Osteoblast (primary cell): ENCODE measurements at regions not wholly inside any gene's neighbourhood (a gene's known extent, or its start where the extent isn't known, plus 50 kb on each side); places are given as distances from the start of the nearest gene placed in this dataset.

ENCODE experiments used
- DNase-seq: peaks from one replicate; pipeline ENCODE4 v3.0.0; 2011; ENCODE audit warnings: low spot score, mixed read lengths; ENCODE audit not compliant: insufficient read length; ENCODE audit errors: missing footprints
- H2AFZ ChIP-seq: 2 replicates; pipeline ENCODE4 v1.6.0; 2011; ENCODE audit warnings: mild to moderate bottlenecking, low read length
- H3K27ac ChIP-seq: 2 replicates; pipeline ENCODE4 v1.5.1; 2011; ENCODE audit warnings: mild to moderate bottlenecking, low read depth, low read length, moderate library complexity
- H3K27me3 ChIP-seq: 2 replicates; pipeline ENCODE4 v1.6.0; 2012; ENCODE audit warnings: mild to moderate bottlenecking, control low read depth, inconsistent platforms, low read length, moderate library complexity; ENCODE audit not compliant: insufficient read depth
- H3K36me3 ChIP-seq: 2 replicates; pipeline ENCODE4 v1.5.1; 2011; ENCODE audit warnings: mild to moderate bottlenecking, low read length, control low read depth, moderate library complexity; ENCODE audit not compliant: insufficient read depth
- H3K4me1 ChIP-seq: 2 replicates; pipeline ENCODE4 v1.5.1; 2011; ENCODE audit warnings: mild to moderate bottlenecking, low read length, control low read depth, moderate library complexity; ENCODE audit not compliant: insufficient read depth
- H3K4me2 ChIP-seq: 2 replicates; pipeline ENCODE4 v1.6.0; 2011; ENCODE audit warnings: mild to moderate bottlenecking, low read length; ENCODE audit not compliant: insufficient read depth
- H3K4me3 ChIP-seq: fragments of 200-600 bp; sonication (generic); 3 replicates; pipeline ENCODE4 v1.5.1; 2012; ENCODE audit warnings: mild to moderate bottlenecking, low read length, inconsistent platforms; ENCODE audit not compliant: insufficient read depth
- H3K79me2 ChIP-seq: 2 replicates; pipeline ENCODE4 v1.6.0; 2012; ENCODE audit warnings: mild to moderate bottlenecking, low read length, control low read depth, inconsistent platforms; ENCODE audit not compliant: insufficient read depth
- H3K9me3 ChIP-seq: 2 replicates; pipeline ENCODE4 v1.5.1; 2011; ENCODE audit warnings: low read depth, low read length, control low read depth
- H4K20me1 ChIP-seq: 2 replicates; pipeline ENCODE4 v1.6.0; 2012; ENCODE audit warnings: mild to moderate bottlenecking, low read length, control low read depth; ENCODE audit not compliant: insufficient read depth
- TF ChIP-seq, protein P1 (sequence below): IDR thresholded peaks from 2 replicates; pipeline ENCODE4 v1.5.1; 2011; ENCODE audit warnings: mild to moderate bottlenecking, low read depth, low read length, moderate library complexity; ENCODE audit errors: extremely low read depth

DNA sequence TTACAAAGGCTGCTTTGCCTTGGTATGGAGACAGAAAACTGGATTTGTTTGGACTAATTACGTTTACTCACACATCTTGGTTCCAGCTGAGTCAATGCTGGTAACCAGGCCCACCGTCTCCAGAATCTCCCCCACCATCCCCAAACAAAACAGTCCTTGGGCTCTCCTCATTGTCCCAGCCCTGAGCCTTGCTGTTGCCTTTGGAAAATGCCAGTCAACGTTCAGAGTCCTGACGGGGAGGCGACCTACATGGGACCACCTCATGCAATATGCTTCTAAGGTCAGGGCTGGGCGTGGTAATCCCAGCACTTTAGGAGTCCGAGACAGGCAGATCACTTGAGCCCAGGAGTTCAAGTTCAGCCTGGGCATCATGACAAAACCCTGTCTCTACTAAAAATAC is 85.2 kb upstream of the IQSEC1 start:
- Histone ChIP-seq H3K9me3 (peaks cover 2% of the 10 kb centered on the region), H4K20me1 (no peaks in the 10 kb centered on the region), H3K4me2 (no peak overlapping the region), H3K27me3 (no peaks in the 10 kb centered on the region), H3K36me3 (no peaks in the 10 kb centered on the region), H2AFZ (no peak overlapping the region), H3K4me1 (no peaks in the 10 kb centered on the region), H3K79me2 (no peaks in the 10 kb centered on the region), H3K27ac (no peak overlapping the region), H3K4me3 (no peak overlapping the region)
- TF ChIP-seq, protein P1, sequence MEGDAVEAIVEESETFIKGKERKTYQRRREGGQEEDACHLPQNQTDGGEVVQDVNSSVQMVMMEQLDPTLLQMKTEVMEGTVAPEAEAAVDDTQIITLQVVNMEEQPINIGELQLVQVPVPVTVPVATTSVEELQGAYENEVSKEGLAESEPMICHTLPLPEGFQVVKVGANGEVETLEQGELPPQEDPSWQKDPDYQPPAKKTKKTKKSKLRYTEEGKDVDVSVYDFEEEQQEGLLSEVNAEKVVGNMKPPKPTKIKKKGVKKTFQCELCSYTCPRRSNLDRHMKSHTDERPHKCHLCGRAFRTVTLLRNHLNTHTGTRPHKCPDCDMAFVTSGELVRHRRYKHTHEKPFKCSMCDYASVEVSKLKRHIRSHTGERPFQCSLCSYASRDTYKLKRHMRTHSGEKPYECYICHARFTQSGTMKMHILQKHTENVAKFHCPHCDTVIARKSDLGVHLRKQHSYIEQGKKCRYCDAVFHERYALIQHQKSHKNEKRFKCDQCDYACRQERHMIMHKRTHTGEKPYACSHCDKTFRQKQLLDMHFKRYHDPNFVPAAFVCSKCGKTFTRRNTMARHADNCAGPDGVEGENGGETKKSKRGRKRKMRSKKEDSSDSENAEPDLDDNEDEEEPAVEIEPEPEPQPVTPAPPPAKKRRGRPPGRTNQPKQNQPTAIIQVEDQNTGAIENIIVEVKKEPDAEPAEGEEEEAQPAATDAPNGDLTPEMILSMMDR: no peak
- DNase-seq: no peak

DNA sequence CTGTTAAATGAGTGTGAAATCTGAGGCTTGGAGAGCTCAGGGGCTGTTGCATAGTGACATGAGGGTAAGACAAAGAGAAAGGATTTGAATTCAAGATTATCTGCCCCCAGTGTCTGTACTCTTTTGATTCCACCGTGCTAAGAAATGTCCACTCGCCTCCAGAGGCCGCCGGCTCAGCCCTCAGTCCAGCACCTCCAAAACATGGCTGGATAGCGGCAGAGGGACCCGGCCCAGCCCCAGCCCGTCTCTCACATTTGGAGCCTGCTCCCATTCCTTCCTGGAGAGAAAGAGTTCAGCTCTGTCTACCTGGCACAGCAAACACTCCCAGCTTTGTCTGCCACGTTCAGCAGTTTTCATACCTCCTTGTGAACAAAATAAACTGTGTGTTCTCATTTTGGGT is 84.8 kb upstream of the IQSEC1 start:
- no peaks in the 10 kb centered on the region for H3K4me1 ChIP-seq

DNA sequence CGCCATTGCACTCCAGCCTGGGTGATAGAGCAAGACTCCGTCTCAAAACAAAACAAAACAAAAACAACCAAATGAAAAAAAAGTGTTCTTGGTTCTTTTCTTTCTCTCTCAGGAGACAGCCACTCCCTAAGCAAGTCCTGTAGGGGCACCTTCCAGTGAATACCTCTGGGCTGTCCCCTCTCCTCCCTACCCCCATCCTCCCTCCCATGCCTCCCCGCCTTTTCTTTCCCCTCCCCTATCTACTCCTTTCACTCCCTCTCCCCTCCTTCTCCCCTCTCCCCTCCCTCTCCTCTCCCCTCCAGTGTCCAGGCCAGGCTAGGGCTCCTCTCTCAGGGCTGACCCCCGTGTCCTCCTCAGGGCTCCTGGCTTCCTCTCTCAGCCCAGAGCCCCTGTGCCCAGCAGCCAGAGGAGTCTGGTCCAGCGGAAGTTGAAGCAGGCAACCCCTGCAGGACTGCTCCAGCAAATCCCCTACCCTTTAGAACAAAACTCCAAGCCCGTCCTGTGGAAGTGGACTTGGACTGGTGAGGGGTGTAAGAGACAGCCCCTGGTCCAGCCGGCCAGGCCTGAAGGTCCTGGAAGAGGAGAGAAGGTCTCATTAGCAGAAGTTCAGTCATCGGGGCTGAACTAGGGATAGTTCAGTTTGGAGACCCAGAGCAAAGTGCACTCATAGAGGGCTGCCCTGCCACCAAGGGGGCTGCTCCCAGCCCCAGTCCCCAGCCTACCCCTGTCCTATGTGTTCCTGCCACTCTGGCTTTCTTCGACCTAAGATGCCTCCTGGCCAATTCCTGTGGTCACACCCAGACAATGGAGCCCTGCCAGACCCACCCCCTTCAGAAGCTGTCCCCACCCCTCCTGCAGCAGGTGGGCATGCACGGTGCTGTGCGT is 79.8 kb upstream of the IQSEC1 start:
- no peaks in the 10 kb centered on the region for H3K4me1 ChIP-seq
- DNase-seq: peak; percentile 59
- no peak overlapping the region for H3K27ac ChIP-seq
- H2AFZ ChIP-seq: no peak overlapping the region
- no peak overlapping the region for H3K4me3 ChIP-seq
- no peaks in the 10 kb centered on the region for H3K36me3 ChIP-seq
- H3K9me3 ChIP-seq: peaks cover 2% of the 10 kb centered on the region
- H3K79me2 ChIP-seq: no peaks in the 10 kb centered on the region
- H4K20me1 ChIP-seq: no peaks in the 10 kb centered on the region
- no peaks in the 10 kb centered on the region for H3K27me3 ChIP-seq
- no peak overlapping the region for H3K4me2 ChIP-seq
- TF ChIP-seq, protein P1: no peak

More for the DNA sequence above, 84.8 kb upstream of the IQSEC1 start:
- Histone ChIP-seq H3K79me2 (no peaks in the 10 kb centered on the region), H3K36me3 (no peaks in the 10 kb centered on the region), H3K4me3 (no peak overlapping the region), H3K4me2 (no peak overlapping the region), H3K9me3 (peaks cover 2% of the 10 kb centered on the region), H2AFZ (no peak overlapping the region), H4K20me1 (no peaks in the 10 kb centered on the region), H3K27me3 (no peaks in the 10 kb centered on the region), H3K27ac (no peak overlapping the region)
- TF ChIP-seq, protein P1: no peak
- no peak for DNase-seq

DNA sequence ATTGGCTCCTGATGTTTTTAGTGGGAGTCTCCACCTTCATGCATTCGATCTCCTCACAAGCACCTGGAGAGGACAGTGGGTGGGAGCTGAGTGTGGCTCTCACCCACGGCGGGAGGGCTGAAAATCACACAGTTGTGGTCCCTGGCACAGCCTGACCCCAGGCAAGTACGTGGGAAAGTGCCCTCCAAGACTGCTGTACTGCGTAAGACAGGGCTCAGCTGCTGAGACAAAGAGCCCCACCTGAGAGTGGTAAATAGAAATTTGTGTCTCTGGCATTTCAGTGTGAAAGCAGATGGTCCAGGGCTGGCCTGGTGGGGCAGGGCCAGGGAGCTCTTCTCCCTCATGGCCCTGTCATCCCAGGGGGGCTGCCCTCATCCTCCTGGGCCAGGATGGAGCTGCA is 77.4 kb upstream of the IQSEC1 start:
- Histone ChIP-seq H2AFZ (no peak overlapping the region), H3K27me3 (no peaks in the 10 kb centered on the region), H3K27ac (no peak overlapping the region), H3K79me2 (no peaks in the 10 kb centered on the region), H3K36me3 (no peaks in the 10 kb centered on the region), H3K9me3 (peaks cover 2% of the 10 kb centered on the region), H4K20me1 (no peaks in the 10 kb centered on the region), H3K4me1 (no peaks in the 10 kb centered on the region), H3K4me2 (no peak overlapping the region), H3K4me3 (no peak overlapping the region)
- TF ChIP-seq, protein P1: no peak
- no peak for DNase-seq
